A673 (cell line): ENCODE measurements at regions not wholly inside any gene's neighbourhood (a gene's known extent, or its start where the extent isn't known, plus 50 kb on each side); places are given as distances from the start of the nearest gene placed in this dataset.

Experiments used
- BruUV-seq: library from RNA; stranded (reverse); fragments of 400-500 nt; replicated peaks from 2 replicates; lab custom pipeline; 2021; lab: Mats Ljungman, UMichigan
- CTCF ChIA-PET: fragments of 300-600 bp; sonication (Branson Sonifier 250); formaldehyde crosslinking; loops from one replicate; lab custom pipeline; 2022; ENCODE audit warnings: antibody characterized with exemption; lab: Charles Lee
- POLR2A ChIA-PET: fragments of 300-600 bp; sonication (Branson Sonifier 250); formaldehyde crosslinking; loops from one replicate; lab custom pipeline; 2022; ENCODE audit warnings: antibody characterized with exemption; ENCODE audit not compliant: low non-redundant PET; lab: Charles Lee
- DNase-seq: peaks from one replicate; pipeline ENCODE4 v3.0.0-alpha.2; 2015; ENCODE audit warnings: low spot score
- H3K27ac ChIP-seq: fragments of 200-600 bp; sonication (generic); 2 replicates; pipeline ENCODE4 v1.5.1; 2016; ENCODE audit warnings: mixed run types, low read depth, mild to moderate bottlenecking, mixed read lengths, antibody characterized with exemption, low read length; ENCODE audit not compliant: poor library complexity, severe bottlenecking
- H3K27me3 ChIP-seq: fragments of 200-600 bp; sonication (generic); replicated peaks from 2 replicates; pipeline ENCODE4 v1.6.1; 2017; ENCODE audit warnings: mixed run types, low read depth, mild to moderate bottlenecking, mixed read lengths, antibody characterized with exemption, low read length; ENCODE audit not compliant: insufficient read depth, poor library complexity
- H3K36me3 ChIP-seq: fragments of 200-600 bp; sonication (generic); 2 replicates; pipeline ENCODE4 v1.6.1; 2016; ENCODE audit warnings: mixed run types, mild to moderate bottlenecking, mixed read lengths, antibody characterized with exemption, low read length; ENCODE audit not compliant: insufficient read depth, poor library complexity, severe bottlenecking
- H3K4me1 ChIP-seq: fragments of 200-600 bp; sonication (generic); 2 replicates; pipeline ENCODE4 v1.6.1; 2017; ENCODE audit warnings: mixed run types, mild to moderate bottlenecking, mixed read lengths, antibody characterized with exemption, low read length; ENCODE audit not compliant: insufficient read depth, poor library complexity, severe bottlenecking
- H3K4me3 ChIP-seq: fragments of 200-600 bp; sonication (generic); 2 replicates; pipeline ENCODE4 v1.5.1; 2016; ENCODE audit warnings: low read depth, mixed run types, mild to moderate bottlenecking, mixed read lengths, low read length; ENCODE audit not compliant: poor library complexity, severe bottlenecking
- H3K9me3 ChIP-seq: fragments of 200-600 bp; sonication (generic); 2 replicates; pipeline ENCODE4 v1.6.1; 2016; ENCODE audit warnings: mixed run types, low read depth, mild to moderate bottlenecking, mixed read lengths, antibody characterized with exemption, low read length; ENCODE audit not compliant: poor library complexity, severe bottlenecking
- CTCF ChIP-seq: fragments of 300-800, 200-600 bp; sonication (generic); conservative IDR thresholded peaks from 2 replicates; pipeline ENCODE4 v1.5.1; 2017; ENCODE audit warnings: low read depth, mild to moderate bottlenecking, antibody characterized with exemption, low read length, moderate library complexity, mixed read lengths
- EZH2 ChIP-seq: fragments of 200-600 bp; sonication (generic); IDR thresholded peaks from 2 replicates; pipeline ENCODE4 v1.6.1; 2017; ENCODE audit warnings: borderline replicate concordance, low read depth, mild to moderate bottlenecking, mixed read lengths, antibody characterized with exemption, low read length; ENCODE audit not compliant: poor library complexity, severe bottlenecking
- intact Hi-C: fragments of 100-400 bp; cut with micrococcal nuclease; formaldehyde crosslinking; loops from one replicate; pipeline ENCODE4 v1.10.0; 2022; ENCODE audit not compliant: unreplicated experiment

- CTCF ChIA-PET = no interaction called here
- no TSS peak for BruUV-seq
Observed at GRCh38 chr3:124318014-124318413, 326.1 kb upstream of the ROPN1 start.

DNA sequence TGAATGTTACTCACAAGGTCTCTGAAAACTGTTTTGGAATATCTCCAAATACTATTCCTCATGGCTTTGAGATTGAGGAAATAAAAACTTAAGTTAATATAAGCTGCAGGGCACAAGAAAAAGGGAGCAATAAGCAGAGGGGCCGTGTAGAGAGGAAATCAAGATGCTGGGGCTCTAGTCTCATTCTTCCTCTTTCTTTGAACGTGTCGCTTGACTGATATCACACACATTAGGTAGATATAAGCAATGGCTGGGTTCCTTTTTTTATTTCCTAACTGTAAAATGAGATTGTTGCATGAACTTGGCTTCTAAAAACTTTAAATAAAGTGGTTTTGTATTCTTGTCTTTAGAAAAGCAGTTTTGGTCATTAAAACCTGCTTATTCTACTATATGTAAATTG is 326.7 kb upstream of the ROPN1 start:
- POLR2A ChIA-PET = no interaction called here
- intact Hi-C loops = no loop called here
- H3K27me3 ChIP-seq = no peaks in the 10 kb centered on the region

More at GRCh38 chr3:124318014-124318413, 326.1 kb upstream of the ROPN1 start:
- Histone ChIP-seq H3K4me3 (no peak overlapping the region), H3K27ac (no peak overlapping the region), H3K9me3 (no peaks in the 10 kb centered on the region), H3K36me3 (no peaks in the 10 kb centered on the region), H3K27me3 (no peaks in the 10 kb centered on the region), H3K4me1 (no peaks in the 10 kb centered on the region)
- DNase-seq = no peak
- no peak for TF ChIP-seq CTCF
- TF ChIP-seq EZH2 = no peak
- POLR2A ChIA-PET = no interaction called here
- intact Hi-C loops = no loop called here

GRCh38 chr3:124320976-124321375 is 329.1 kb upstream of the ROPN1 start:
- no peaks in the 10 kb centered on the region for H3K4me1 ChIP-seq
- BruUV-seq = no TSS peak
- H3K9me3 ChIP-seq = no peaks in the 10 kb centered on the region
- TF ChIP-seq EZH2 = no peak
- TF ChIP-seq CTCF = no peak
- H3K4me3 ChIP-seq = no peak overlapping the region
- H3K27me3 ChIP-seq = peaks cover 3% of the 10 kb centered on the region
- CTCF ChIA-PET = no interaction called here
- H3K36me3 ChIP-seq = no peaks in the 10 kb centered on the region
- DNase-seq = no peak
- POLR2A ChIA-PET = no interaction called here
- H3K27ac ChIP-seq = no peak overlapping the region
- intact Hi-C loops = no loop called here

More for the DNA sequence above, 326.7 kb upstream of the ROPN1 start:
- CTCF ChIA-PET = no interaction called here
- Histone ChIP-seq H3K4me1 (no peaks in the 10 kb centered on the region), H3K27ac (no peak overlapping the region), H3K36me3 (no peaks in the 10 kb centered on the region), H3K4me3 (no peak overlapping the region), H3K9me3 (no peaks in the 10 kb centered on the region)
- BruUV-seq = no TSS peak
- no peak for TF ChIP-seq EZH2
- no peak for TF ChIP-seq CTCF
- no peak for DNase-seq
